ENCODE measurements at regions not wholly inside any gene's neighbourhood (a gene's known extent, or its start where the extent isn't known, plus 50 kb on each side); places are given as distances from the start of the nearest gene placed in this dataset.

DNA sequence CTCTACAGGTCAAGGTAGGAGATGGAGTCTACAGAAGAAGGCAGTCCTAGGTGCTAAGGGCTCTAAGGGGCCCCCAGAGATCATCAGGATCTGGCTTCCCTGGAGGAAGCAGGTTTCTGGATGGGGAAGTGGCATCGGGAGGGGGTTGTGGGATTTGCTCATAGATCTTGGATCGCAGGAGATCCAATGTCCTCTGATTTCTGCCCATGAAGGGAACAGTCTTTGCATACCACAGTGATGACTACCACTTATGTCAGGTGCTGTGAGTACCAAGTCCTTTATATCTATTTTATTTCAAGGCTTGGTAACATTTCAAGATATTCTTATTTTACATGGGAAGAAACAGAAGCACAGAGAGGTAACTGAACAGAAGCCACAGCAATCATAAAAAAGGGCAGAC lies 164.0 kb downstream of the RGS9 start:
- TF ChIP-seq, protein P1, sequence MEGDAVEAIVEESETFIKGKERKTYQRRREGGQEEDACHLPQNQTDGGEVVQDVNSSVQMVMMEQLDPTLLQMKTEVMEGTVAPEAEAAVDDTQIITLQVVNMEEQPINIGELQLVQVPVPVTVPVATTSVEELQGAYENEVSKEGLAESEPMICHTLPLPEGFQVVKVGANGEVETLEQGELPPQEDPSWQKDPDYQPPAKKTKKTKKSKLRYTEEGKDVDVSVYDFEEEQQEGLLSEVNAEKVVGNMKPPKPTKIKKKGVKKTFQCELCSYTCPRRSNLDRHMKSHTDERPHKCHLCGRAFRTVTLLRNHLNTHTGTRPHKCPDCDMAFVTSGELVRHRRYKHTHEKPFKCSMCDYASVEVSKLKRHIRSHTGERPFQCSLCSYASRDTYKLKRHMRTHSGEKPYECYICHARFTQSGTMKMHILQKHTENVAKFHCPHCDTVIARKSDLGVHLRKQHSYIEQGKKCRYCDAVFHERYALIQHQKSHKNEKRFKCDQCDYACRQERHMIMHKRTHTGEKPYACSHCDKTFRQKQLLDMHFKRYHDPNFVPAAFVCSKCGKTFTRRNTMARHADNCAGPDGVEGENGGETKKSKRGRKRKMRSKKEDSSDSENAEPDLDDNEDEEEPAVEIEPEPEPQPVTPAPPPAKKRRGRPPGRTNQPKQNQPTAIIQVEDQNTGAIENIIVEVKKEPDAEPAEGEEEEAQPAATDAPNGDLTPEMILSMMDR (IDR thresholded peaks at IDR 0.05): no peak
- no peak for TF ChIP-seq EZH2 (IDR thresholded peaks at IDR 0.05; ENCODE audit: borderline replicate concordance, insufficient read depth, low read depth, low read length, poor library complexity, severe bottlenecking)
